Transverse colon (tissue), 4 donors: ENCODE measurements at regions not wholly inside any gene's neighbourhood (a gene's known extent, or its start where the extent isn't known, plus 50 kb on each side); places are given as distances from the start of the nearest gene placed in this dataset.

ENCODE experiments used
- POLR2A ChIP-seq: fragments of 450-650 bp; IDR thresholded peaks from one replicate; pipeline ENCODE4 v1.6.1; 2016; ENCODE audit warnings: antibody characterized with exemption, mild to moderate bottlenecking, moderate library complexity
- POLR2AphosphoS5 ChIP-seq, 3 donors: sonication (generic); formaldehyde crosslinking; IDR thresholded peaks; one replicate each; pipeline ENCODE4 v1.6.1; 2016; ENCODE audit warnings: antibody characterized with exemption in 3 of 3
- TF ChIP-seq, protein P1 (sequence below), 5 experiments: fragments of 200-600 bp in 3 of 5; fragments of 450-650 bp in 2 of 5; sonication (generic) in 3 of 5; IDR thresholded peaks; 1 replicate in 2 of 5; 2 replicates in 3 of 5; pipeline ENCODE4 v1.5.1; 2016 to 2017; ENCODE audit warnings: antibody characterized with exemption in 5 of 5, inconsistent platforms in 3 of 5, mild to moderate bottlenecking in 2 of 5, moderate library complexity in 1 of 5

DNA sequence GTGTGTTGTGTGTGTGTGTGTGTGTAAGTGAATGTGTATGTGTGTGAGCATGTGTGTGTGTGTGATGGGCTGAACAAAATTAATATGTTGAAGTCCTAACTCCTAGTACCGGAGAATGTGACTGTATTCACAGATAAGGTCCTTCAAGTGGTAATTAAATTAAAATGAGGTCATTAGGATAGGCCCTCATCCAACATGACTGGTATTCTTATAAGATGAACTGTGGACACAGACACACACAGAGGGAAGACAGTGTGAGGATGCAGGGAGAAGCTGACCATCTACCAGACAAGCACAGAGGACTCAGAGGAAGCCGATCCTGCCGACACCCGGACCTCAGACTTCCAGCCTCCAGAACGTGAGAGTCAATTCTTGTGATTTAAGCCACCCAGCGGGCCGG is 91.2 kb upstream of the PGBD5 start:
- TF ChIP-seq, protein P1, sequence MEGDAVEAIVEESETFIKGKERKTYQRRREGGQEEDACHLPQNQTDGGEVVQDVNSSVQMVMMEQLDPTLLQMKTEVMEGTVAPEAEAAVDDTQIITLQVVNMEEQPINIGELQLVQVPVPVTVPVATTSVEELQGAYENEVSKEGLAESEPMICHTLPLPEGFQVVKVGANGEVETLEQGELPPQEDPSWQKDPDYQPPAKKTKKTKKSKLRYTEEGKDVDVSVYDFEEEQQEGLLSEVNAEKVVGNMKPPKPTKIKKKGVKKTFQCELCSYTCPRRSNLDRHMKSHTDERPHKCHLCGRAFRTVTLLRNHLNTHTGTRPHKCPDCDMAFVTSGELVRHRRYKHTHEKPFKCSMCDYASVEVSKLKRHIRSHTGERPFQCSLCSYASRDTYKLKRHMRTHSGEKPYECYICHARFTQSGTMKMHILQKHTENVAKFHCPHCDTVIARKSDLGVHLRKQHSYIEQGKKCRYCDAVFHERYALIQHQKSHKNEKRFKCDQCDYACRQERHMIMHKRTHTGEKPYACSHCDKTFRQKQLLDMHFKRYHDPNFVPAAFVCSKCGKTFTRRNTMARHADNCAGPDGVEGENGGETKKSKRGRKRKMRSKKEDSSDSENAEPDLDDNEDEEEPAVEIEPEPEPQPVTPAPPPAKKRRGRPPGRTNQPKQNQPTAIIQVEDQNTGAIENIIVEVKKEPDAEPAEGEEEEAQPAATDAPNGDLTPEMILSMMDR (IDR thresholded peaks at IDR 0.05) = no peak
- TF ChIP-seq POLR2A (no peak), POLR2AphosphoS5 (IDR thresholded peaks at IDR 0.05) (no peak)
